ENCODE measurements at regions not wholly inside any gene's neighbourhood (a gene's known extent, or its start where the extent isn't known, plus 50 kb on each side); places are given as distances from the start of the nearest gene placed in this dataset.

GRCh38 chr17:34113089-34113488 is 142.0 kb upstream of the CCL2 start:
- H3K9me3 ChIP-seq (replicated peaks; ENCODE audit: control insufficient read depth, insufficient read depth, low read length) = no peaks in the 10 kb centered on the region
- H2AFZ ChIP-seq (ENCODE audit: low read depth, low read length) = no peak overlapping the region
- CTCF ChIA-PET = no interaction called here
- DNase-seq (ENCODE audit: low read depth, low spot score) = no peak
- no peaks in the 10 kb centered on the region for H3K9me1 ChIP-seq (replicated peaks; ENCODE audit: control insufficient read depth, extremely low read depth, insufficient read depth, low read length)
- no peaks in the 10 kb centered on the region for H3K36me3 ChIP-seq (ENCODE audit: control insufficient read depth in 2 of 2, extremely low read depth in 1 of 2, insufficient read depth in 2 of 2, low read length in 2 of 2)
- FAIRE-seq = no peak
- H3K4me2 ChIP-seq (ENCODE audit: insufficient read depth, low read length) = no peak overlapping the region
- H3K4me3 ChIP-seq (replicated peaks in 1 of 3; ENCODE audit: insufficient read depth in 1 of 3, low read depth in 1 of 3, low read length in 3 of 3) = no peak overlapping the region
- H3K27ac ChIP-seq (ENCODE audit: insufficient read depth, low read depth, low read length) = no peak overlapping the region
- H3K9ac ChIP-seq (replicated peaks; ENCODE audit: extremely low read depth, insufficient read depth, low read length) = no peak overlapping the region
- dilution Hi-C loops (cut with MboI; ENCODE audit: extremely low pct_ligation_motif_present, low sequenced_read_pairs) (no loop called here), intact Hi-C loops (cut with micrococcal nuclease) (no loop called here)
- H3K79me2 ChIP-seq (ENCODE audit: control insufficient read depth, insufficient read depth, low read length) = no peaks in the 10 kb centered on the region
- no TSS peak for BruUV-seq (replicated peaks)
- H4K20me1 ChIP-seq (replicated peaks; ENCODE audit: control insufficient read depth, extremely low read depth, insufficient read depth, low read length) = no peaks in the 10 kb centered on the region
- no peak for TF ChIP-seq FOS (IDR thresholded peaks at IDR 0.05; ENCODE audit: borderline replicate concordance, insufficient read depth, low read length)
- TF ChIP-seq JUN (IDR thresholded peaks at IDR 0.05; ENCODE audit: borderline replicate concordance, insufficient read depth, insufficient read length, low read depth) = no peak
- TF ChIP-seq EZH2 (IDR thresholded peaks at IDR 0.05; ENCODE audit: borderline replicate concordance, low read depth, low read length, severe bottlenecking) = no peak
- no peaks in the 10 kb centered on the region for H3K27me3 ChIP-seq (ENCODE audit: control insufficient read depth in 2 of 2, insufficient read depth in 2 of 2, low read length in 2 of 2)
- no peaks in the 10 kb centered on the region for H3K4me1 ChIP-seq (ENCODE audit: control insufficient read depth, extremely low read depth, insufficient read depth, low read length)
- POLR2A ChIA-PET = no interaction called here

DNA sequence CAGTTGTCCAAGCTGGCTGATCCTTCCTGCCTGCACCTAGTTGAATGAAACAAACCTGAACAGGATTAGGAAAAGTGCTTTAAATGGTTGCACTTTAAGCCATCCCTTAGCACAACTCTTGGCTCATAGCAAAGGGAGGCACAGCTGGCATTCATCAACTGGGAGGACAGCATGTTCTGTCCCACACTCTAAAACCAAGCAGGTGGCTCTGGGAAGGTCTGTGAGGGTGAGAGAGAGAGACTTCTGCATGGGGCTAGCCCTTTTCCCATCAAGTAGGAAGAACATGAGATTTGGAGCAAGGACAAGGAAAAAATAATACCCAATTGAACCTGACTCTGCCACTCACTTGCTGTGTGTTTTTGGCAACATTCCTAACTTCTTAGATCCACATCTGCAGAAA is 140.9 kb upstream of the CCL2 start:
- Histone ChIP-seq H3K4me2 (ENCODE audit: insufficient read depth, low read length) (no peak overlapping the region), H3K27me3 (ENCODE audit: control insufficient read depth in 2 of 2, insufficient read depth in 2 of 2, low read length in 2 of 2) (no peaks in the 10 kb centered on the region), H3K27ac (ENCODE audit: insufficient read depth, low read depth, low read length) (no peak overlapping the region), H3K9ac (replicated peaks; ENCODE audit: extremely low read depth, insufficient read depth, low read length) (no peak overlapping the region), H3K36me3 (ENCODE audit: control insufficient read depth in 2 of 2, extremely low read depth in 1 of 2, insufficient read depth in 2 of 2, low read length in 2 of 2) (no peaks in the 10 kb centered on the region), H4K20me1 (replicated peaks; ENCODE audit: control insufficient read depth, extremely low read depth, insufficient read depth, low read length) (no peaks in the 10 kb centered on the region), H2AFZ (ENCODE audit: low read depth, low read length) (no peak overlapping the region), H3K4me1 (ENCODE audit: control insufficient read depth, extremely low read depth, insufficient read depth, low read length) (no peaks in the 10 kb centered on the region), H3K79me2 (ENCODE audit: control insufficient read depth, insufficient read depth, low read length) (no peaks in the 10 kb centered on the region), H3K4me3 (replicated peaks in 1 of 3; ENCODE audit: insufficient read depth in 1 of 3, low read depth in 1 of 3, low read length in 3 of 3) (no peak overlapping the region), H3K9me1 (replicated peaks; ENCODE audit: control insufficient read depth, extremely low read depth, insufficient read depth, low read length) (no peaks in the 10 kb centered on the region), H3K9me3 (replicated peaks; ENCODE audit: control insufficient read depth, insufficient read depth, low read length) (no peaks in the 10 kb centered on the region)
- DNase-seq (ENCODE audit: low read depth, low spot score) = no peak
- ChIA-PET POLR2A (no interaction called here), CTCF (no interaction called here)
- TF ChIP-seq POLR2A (IDR thresholded peaks at IDR 0.05; ENCODE audit: low read depth, low read length) (no peak), EZH2 (IDR thresholded peaks at IDR 0.05; ENCODE audit: borderline replicate concordance, low read depth, low read length, severe bottlenecking) (no peak), MYC (IDR thresholded peaks at IDR 0.05; ENCODE audit: low read depth, low read length) (no peak), JUN (IDR thresholded peaks at IDR 0.05; ENCODE audit: borderline replicate concordance, insufficient read depth, insufficient read length, low read depth) (no peak), GATA2 (IDR thresholded peaks at IDR 0.05; ENCODE audit: insufficient read depth, insufficient read length, low read depth, low read length) (no peak), POLR2AphosphoS5 (IDR thresholded peaks at IDR 0.05; ENCODE audit: insufficient read depth, low read depth, low read length) (no peak), MAX (IDR thresholded peaks at IDR 0.05; ENCODE audit: insufficient read depth, insufficient read length) (no peak), FOS (IDR thresholded peaks at IDR 0.05; ENCODE audit: borderline replicate concordance, insufficient read depth, low read length) (no peak)
- TF ChIP-seq, protein P1, sequence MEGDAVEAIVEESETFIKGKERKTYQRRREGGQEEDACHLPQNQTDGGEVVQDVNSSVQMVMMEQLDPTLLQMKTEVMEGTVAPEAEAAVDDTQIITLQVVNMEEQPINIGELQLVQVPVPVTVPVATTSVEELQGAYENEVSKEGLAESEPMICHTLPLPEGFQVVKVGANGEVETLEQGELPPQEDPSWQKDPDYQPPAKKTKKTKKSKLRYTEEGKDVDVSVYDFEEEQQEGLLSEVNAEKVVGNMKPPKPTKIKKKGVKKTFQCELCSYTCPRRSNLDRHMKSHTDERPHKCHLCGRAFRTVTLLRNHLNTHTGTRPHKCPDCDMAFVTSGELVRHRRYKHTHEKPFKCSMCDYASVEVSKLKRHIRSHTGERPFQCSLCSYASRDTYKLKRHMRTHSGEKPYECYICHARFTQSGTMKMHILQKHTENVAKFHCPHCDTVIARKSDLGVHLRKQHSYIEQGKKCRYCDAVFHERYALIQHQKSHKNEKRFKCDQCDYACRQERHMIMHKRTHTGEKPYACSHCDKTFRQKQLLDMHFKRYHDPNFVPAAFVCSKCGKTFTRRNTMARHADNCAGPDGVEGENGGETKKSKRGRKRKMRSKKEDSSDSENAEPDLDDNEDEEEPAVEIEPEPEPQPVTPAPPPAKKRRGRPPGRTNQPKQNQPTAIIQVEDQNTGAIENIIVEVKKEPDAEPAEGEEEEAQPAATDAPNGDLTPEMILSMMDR (IDR thresholded peaks at IDR 0.05; ENCODE audit: extremely low read depth in 1 of 2, insufficient read depth in 1 of 2, low read depth in 1 of 2, low read length in 2 of 2) = no peak
- intact Hi-C loops (cut with micrococcal nuclease) = no loop called here
- no TSS peak for BruUV-seq (replicated peaks)
- no peak for FAIRE-seq
- dilution Hi-C loops (cut with MboI; ENCODE audit: extremely low pct_ligation_motif_present, low sequenced_read_pairs) = no loop called here

All from endothelial cell of umbilical vein (primary cell).